ENCODE measurements at regions not wholly inside any gene's neighbourhood (a gene's known extent, or its start where the extent isn't known, plus 50 kb on each side); places are given as distances from the start of the nearest gene placed in this dataset.
"Not testable (repeated sequence)": the region's sequence is repeated elsewhere in the genome, so short reads cannot be mapped to it uniquely, and the experiment has no call there.

DNA sequence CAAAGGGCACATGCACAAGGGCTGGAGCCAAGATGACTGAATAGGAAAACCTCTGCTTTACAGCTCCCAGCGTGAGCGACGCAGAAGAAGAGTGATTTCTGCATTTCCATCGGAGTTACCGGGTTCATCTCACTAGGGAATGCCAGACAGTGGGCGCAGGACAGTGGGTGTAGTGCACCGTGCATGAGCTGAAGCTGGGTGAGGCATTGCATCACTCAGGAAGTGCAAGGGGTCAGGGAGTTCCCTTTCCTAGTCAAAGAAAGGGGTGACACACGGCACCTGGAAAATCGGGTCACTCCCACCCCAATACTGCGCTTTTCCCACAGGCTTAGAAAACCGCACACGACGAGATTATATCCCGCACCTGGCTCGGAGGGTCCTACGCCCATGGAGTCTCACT, 64.5 kb upstream of the HTR1E start:
- not testable (repeated sequence) for DNase-seq (ENCODE audit: low read depth)

DNA sequence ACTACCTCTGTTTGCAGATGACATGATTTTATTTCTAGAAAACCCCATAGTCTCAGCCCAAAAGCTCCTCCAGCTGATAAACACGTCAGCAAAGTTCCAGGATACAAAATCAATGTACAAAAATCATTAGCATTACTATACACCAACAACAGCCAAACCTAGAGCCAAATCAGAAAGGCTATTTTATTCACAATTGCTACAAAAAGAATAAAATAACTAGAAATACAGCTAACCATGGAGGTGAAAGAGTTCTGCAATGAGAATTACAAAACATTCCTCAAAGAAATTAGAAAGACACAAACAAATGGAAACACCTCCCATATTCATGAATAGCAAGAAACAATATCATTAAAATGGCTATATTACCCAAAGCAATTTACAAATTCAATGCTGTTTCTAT, 65.6 kb upstream of the HTR1E start:
- no peak for DNase-seq (ENCODE audit: low read depth)

DNA sequence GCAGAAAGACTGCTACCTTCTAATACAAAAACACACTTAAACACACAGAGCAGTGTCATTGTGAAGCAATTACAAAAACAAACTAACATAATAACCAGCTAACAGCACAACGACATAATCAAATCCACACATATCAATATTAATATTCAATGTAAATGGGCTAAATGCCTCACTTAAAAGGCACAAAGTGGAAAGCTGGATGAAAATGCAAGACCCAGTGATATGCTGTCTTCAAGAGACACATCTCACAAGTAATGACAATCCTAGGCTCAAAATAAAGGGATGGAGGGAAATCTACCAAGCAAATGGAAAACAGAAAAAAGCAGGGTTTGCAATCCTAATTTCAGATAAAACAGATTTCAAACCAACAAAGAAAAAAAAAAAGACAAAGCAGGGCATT, 67.8 kb upstream of the HTR1E start:
- DNase-seq (ENCODE audit: low read depth) = no peak

DNA sequence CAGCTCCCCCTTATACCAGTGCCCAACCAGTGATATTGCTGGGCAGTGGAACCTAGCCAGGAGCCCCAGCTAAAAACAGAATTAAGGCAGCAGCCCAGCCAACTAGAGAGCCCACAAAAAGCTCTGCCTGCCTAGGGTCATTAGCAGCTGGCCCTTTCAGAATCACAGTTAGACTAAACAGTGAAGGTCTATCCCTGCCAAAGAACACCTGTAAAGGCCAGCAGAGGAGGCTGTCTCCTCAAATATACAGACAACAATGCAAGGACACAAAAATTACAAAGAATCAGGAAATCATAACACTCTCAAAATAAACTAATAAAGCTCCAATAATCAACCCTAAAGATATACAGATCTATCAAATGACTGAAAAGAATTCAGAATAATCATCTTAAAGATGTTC, 77.8 kb upstream of the HTR1E start:
- no peak for DNase-seq (ENCODE audit: low read depth)

DNA sequence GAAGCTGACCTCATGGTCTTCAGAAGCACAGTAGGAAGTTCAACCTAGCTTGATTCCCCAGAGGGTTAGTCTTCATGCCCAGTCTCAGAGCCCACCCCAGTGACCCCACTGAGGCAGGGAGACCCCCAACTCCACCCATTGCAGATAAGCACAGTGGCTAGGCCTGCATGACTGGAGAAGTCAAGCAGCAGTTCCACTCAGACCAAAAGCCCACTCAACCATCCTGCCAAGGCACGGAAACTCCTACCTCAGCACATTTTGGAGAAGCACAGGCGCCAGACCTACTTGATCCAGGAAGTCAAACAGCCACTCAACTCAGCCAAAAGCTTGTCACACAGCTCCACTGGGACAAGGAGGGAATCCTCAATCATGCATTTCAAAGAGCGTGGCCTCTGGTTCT, 78.4 kb upstream of the HTR1E start:
- no peak for DNase-seq (ENCODE audit: low read depth)

- DNase-seq (ENCODE audit: low read depth) = no peak
Observed at GRCh38 chr6:86857783-86858182, 79.5 kb upstream of the HTR1E start.

GRCh38 chr6:86856937-86857563, 80.3 kb upstream of the HTR1E start:
- peak; percentile 0 for DNase-seq (ENCODE audit: low read depth)

- no peak for DNase-seq (ENCODE audit: low read depth)
Observed at GRCh38 chr6:86856379-86856778, 80.9 kb upstream of the HTR1E start.

DNA sequence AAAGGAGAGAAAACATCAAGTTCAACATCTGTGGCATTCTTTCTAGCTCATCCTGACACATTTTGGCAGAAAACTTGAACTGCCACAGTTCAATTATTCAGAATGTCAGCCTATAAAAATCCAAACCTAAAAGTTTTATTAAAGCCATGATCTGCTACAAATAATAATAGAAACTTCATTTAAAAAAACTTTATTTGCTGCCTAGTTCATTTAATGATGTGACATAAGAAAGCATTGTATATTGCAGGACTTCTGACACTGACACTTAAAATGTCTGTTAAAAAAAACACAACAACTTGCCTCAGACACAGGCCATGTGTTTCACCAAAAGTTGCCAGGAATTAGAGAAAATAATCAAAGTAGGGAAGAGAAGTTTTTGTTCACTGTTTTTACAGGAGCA, 88.3 kb upstream of the HTR1E start:
- no peak for DNase-seq (ENCODE audit: low read depth)

GRCh38 chr6:86832686-86833085, 104.6 kb upstream of the HTR1E start:
- no peak for DNase-seq (ENCODE audit: low read depth)

GRCh38 chr6:86825436-86825835, 111.9 kb upstream of the HTR1E start:
- DNase-seq (ENCODE audit: low read depth) = no peak

DNA sequence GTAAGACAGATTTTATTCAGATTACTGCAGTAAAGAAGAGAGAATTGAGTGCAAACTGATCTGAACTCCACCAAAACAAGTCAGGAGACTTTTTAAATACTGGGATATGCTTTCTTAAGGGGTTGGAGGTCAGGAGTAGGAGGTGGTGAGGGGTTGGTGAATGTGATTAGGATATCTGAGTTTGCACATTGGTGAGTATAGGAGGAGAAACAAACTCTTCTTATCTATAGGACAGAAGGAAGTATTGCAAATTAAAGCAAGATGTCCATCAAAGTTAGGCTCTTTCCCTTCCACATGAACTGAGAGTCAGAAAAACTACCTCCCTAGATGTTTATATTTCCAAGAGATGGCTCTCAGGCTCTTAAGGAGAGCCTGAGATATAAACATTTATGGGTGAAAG, 114.6 kb upstream of the HTR1E start:
- DNase-seq (ENCODE audit: low read depth) = no peak

- DNase-seq (ENCODE audit: low read depth) = no peak
Observed at GRCh38 chr6:86820750-86821149, 116.6 kb upstream of the HTR1E start.

DNA sequence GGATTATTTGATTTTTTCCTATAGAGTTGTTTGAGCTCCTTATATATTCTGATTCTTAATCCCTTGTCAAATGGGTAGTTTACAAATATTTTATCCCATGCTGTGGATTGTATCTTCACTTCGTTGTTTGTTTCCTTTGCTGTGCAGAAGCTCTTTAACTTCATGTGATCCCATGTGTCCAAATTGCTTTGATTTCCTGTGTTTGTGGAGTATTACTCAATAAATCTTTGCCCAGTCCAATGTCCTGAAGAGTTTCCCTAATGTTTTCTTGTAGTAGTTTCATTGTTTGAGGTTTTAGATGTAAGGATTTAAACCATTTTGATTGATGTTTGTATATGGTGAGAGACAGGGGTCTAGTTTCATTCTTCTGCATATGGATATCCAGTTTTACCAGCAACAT, 143.7 kb upstream of the HTR1E start:
- DNase-seq (ENCODE audit: low read depth) = no peak

DNA sequence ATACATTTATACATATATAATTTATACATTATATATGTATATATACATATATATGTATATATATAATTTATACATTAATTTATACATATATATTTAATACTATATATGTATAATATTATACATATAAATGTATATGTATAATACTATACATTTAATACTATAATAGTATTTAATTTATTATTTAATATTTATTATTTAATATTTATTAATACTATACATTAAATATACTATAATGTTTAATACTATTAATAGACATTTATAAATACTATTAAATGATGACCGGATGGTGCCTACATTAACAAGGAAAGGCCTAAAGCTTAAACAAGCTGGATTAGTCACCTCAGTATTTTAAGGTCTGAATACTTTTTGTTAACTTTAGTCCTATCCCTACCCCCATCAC, 145.9 kb upstream of the HTR1E start:
- DNase-seq (ENCODE audit: low read depth) = no peak

DNA sequence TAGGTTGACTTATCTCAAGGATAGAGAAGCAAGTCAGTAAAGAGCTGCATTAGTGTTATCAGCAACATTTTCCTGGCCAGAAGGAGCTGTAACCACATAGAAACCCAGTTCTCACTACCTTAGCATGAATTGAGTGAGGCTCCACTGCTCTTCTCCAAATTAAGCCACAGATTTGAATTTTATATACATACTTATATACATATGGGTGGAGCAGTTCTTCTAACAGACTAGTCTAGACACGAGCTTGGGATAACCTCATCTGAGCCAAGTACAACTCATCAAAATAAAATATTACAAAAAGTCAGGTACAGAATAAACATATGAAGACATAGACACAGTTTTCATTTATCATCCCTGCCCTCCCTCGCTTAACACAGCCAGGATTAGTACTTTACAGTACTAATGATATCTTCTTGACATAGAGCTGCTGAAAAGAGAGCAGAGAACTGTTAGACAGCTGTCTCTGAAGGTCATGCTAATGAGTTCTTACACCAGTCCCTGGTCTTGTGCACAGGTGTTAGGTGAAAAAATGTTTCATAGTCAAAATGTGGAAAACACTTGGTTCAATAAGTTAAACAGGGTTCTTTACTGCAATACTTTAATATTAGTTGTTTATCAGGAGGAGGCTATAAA, 147.4 kb upstream of the HTR1E start:
- DNase-seq (ENCODE audit: low read depth) = no peak

GRCh38 chr6:86782328-86782727, 155.0 kb upstream of the HTR1E start:
- DNase-seq (ENCODE audit: low read depth) = no peak

DNA sequence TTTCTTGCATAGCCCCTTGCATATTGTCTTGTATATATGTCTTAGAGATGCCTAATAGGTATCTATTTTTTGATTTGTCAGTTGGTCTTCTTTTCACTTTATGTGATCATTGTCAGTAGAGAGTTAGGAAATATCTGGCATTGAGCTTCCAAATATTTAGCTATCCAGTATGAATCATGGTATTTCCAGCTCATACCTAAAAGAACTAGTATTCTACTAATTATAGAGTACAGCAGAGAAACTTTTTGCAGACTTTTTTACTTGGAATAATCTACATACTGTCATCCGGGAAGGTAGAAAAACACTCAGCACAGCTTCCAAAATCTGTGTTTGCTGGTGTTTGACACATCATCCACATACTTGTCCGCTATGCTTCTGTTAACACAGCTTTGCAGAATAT, 156.4 kb upstream of the HTR1E start:
- DNase-seq (ENCODE audit: low read depth) = no peak

GRCh38 chr6:86775893-86776292, 161.4 kb upstream of the HTR1E start:
- no peak for DNase-seq (ENCODE audit: low read depth)

- DNase-seq (ENCODE audit: low read depth) = no peak
Observed at GRCh38 chr6:86765211-86765610, 172.1 kb upstream of the HTR1E start.

DNA sequence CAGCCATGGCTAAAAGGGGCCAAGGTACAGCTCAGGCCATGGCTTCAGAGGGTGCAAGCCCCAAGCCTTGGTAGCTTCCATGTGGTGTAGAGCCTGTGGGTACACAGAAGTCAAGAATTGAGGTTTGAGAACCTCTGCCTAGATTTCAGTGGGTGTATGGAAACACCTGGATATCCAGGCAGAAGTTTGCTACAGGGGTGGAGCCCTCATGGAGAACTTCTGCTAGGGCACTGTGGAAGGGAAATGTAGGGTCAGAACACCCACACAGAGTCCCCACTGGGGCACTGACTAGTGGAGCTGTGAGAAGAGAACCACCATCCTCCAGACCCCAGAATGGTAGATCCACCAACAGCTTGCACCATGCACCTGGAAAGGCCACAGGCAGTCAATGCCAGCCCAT, 177.4 kb upstream of the HTR1E start:
- DNase-seq (ENCODE audit: low read depth) = not testable (repeated sequence)

- no peak for DNase-seq (ENCODE audit: low read depth)
Observed at GRCh38 chr6:86756640-86757229, 180.6 kb upstream of the HTR1E start.

DNA sequence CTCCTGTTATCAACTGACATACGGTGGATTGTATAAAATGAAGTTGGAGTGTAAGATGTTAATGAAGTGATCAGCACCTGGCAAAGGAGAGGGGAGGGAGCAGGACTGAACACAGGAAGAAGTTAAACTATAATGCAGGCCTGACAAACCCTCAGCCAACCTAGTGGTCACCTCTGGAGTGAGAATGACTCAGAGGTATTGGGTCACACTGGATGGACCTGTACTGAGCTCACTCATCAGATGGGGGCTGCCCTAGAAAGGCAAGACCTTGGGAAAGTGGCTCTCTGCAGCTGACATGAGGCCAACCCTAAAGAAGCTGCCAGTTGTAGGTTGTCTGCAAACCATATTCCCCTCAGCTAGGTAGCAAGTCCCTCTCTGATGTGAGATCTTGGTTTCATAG, 193.3 kb upstream of the HTR1E start:
- DNase-seq (ENCODE audit: low read depth) = no peak

GRCh38 chr6:86738078-86738477, 199.2 kb upstream of the HTR1E start:
- DNase-seq (ENCODE audit: low read depth) = no peak
